HG03432 (cell line): ENCODE measurements at regions not wholly inside any gene's neighbourhood (a gene's known extent, or its start where the extent isn't known, plus 50 kb on each side); places are given as distances from the start of the nearest gene placed in this dataset.
A peak's percentile ranks its signal among the peaks of the same experiment; 100 is the strongest.
"Not testable (repeated sequence)": the region's sequence is repeated elsewhere in the genome, so short reads cannot be mapped to it uniquely, and the experiment has no call there.

Experiments used
- ATAC-seq: cut with Tn5 transposase; IDR thresholded peaks from one replicate; pipeline ENCODE4 v1.9.1; 2021; ENCODE audit warnings: mild to moderate bottlenecking, moderate library complexity; ENCODE audit not compliant: unreplicated experiment

DNA sequence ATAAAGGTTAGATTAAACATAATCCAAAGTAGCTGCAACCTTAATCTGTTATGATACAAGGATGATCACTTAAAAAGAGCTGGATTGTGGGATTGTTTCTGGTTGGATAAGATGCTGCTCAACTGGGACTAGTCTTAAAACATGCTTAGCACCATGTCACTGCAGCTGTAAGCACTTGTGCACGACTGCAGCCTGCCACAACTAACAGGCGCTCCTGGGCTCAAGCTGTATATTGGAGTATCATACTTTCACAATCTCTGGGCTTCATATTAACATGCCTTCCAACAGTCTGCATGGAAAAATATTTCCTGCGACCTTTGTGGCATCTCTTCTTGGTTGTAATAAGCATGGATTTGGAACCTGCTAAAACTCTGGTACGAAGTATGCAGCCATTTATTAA is 493.0 kb upstream of the PITX2 start:
- ATAC-seq, result no peak

DNA sequence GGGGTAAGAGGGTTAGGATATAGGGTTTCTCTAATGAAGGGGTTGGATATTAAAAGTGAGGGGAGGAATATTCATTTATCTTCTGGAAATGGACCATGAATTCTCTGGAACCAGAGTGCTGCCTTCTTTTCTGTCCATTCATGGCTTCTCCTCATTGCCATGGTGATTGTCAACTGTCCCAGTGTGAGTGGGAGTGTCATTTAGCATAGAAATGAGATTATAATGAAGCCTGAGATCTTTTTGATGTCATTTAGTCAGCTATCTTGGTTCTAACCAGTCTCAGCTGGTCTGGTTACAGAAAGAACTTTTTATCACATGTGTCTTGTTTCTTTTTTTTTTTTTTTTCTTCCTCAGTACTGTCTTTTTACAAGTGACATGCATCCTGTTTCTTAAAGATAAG is 497.3 kb upstream of the PITX2 start:
- no peak for ATAC-seq

DNA sequence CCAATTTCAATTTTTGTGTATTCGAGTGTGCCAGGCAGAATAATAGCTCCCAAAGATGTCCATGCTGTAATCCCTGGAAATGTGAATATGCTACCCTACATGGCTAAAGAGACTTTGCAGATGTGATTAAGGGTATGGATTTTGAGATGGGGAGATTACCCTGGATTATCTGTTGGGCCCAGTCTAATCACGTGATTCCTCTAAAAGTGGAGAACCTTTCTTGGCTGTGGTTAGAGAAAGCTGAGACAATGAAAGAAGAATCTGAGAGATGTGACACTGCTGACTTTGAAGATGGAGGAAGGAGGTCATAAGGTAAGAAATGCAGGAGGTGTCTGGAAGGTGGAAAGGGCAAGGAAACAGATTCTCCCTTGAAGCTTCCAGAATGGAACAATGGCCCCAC is 503.5 kb upstream of the PITX2 start:
- ATAC-seq, result no peak

GRCh38 chr4:111127841-111128240 is 505.0 kb upstream of the PITX2 start:
- no peak for ATAC-seq

GRCh38 chr4:111128327-111128726 is 505.4 kb upstream of the PITX2 start:
- peak; percentile 50 for ATAC-seq

DNA sequence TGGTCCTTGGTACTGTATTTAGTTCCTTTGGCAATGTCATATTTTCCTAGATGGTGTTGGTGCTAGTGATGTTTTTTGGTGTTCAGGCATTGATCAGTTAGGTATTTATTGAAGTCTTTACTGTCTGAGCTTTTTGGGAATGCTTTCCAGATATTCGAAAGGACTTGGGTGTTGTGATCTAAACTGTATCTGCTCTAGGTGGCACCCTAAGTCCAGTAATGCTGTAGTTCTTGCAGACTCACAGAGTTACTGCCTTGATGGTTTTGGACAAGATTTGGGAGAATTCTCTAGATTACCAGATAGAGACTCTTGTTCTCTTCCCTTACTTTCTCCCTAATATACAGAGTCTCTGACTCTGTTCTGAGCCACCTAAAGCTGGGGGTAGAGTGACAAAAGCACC is 513.6 kb upstream of the PITX2 start:
- no peak for ATAC-seq

DNA sequence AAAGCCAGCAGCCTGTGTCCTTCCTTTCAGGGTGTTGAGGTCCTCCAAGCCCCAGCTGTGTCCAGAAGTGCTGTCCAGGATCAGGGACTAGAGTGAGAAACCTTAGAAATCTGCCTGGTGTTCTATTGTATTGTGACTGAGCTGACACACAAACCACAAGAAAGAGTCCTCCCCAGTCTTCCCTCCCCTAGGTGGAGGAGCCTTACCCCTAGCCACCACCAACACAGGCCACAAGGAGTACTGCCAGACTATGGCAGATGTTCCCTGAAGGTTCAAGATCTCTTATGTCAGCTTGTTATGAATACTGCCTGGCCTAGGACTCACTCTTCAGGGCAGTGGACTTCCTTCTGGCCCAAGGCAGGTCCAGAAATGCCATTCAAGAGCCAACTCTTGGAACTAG is 514.1 kb upstream of the PITX2 start:
- no peak for ATAC-seq

- ATAC-seq, result no peak
Observed at GRCh38 chr4:111143510-111143909, 520.6 kb upstream of the PITX2 start.

GRCh38 chr4:111154934-111155333 is 532.1 kb upstream of the PITX2 start:
- ATAC-seq, result no peak

GRCh38 chr4:111164556-111164955 is 541.7 kb upstream of the PITX2 start:
- ATAC-seq, result not testable (repeated sequence)

- ATAC-seq, result no peak
Observed at GRCh38 chr4:111174331-111174730, 551.5 kb upstream of the PITX2 start.

- ATAC-seq, result no peak
Observed at GRCh38 chr4:111178231-111178630, 555.4 kb upstream of the PITX2 start.

GRCh38 chr4:111187108-111187507 is 564.2 kb upstream of the PITX2 start:
- ATAC-seq, result no peak

DNA sequence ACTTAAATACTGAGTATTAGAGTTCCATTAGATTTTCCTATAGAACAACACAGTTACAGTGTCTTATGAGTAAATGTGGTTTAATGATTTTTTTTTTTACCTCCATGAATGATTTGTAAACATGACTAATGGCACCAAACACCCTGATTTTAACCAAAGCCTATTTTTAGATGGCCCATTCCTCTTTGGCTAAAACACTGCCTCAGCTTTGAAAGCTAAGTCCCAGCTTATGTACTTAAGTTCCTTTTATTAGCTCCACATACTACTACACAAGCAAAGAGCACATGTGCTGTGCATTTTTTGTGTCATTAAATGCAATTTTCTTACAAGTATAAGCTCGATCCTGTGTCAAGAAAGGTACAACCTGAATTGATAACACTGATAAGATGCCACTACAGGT is 575.6 kb upstream of the PITX2 start:
- ATAC-seq, result no peak

DNA sequence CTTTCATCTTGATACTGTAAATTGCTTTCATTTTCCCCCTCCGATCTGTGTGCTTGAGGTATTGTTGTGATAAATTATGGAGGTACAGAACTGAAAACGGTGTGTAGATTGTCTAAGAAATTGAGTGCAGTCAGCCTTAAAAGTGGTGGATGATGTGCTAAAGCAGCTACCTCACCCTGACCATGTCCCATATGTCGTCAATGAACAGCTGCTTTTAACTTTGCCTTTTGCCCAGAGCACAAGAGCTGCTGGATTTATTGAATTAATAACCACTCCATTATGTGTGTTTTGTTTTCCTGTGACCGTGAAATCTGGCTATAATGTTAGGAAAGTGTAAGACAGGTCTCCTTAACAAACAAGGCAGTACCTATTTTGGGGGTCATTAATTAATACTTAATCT is 581.9 kb upstream of the PITX2 start:
- no peak for ATAC-seq

DNA sequence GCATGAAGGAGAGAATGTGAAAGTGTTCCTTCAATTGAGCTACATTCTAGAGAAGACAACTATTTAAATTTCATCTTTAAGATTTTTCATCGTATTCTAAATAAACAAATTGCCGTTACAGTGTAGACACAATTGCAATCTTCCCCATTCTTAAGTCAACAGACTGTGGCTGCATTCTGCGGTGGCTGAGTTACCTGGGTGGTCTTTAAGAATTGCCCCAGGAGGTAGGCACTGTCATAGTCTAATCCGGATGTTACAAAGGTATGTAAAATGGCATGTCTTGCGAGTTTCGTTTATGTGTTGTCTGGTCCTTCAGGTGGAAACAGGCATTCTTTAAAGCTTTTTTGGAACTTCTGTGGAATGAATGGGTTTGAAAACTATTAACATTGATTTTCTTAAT is 586.1 kb upstream of the PITX2 start:
- ATAC-seq, result no peak

GRCh38 chr4:111209706-111210105 is 586.8 kb upstream of the PITX2 start:
- ATAC-seq, result no peak

DNA sequence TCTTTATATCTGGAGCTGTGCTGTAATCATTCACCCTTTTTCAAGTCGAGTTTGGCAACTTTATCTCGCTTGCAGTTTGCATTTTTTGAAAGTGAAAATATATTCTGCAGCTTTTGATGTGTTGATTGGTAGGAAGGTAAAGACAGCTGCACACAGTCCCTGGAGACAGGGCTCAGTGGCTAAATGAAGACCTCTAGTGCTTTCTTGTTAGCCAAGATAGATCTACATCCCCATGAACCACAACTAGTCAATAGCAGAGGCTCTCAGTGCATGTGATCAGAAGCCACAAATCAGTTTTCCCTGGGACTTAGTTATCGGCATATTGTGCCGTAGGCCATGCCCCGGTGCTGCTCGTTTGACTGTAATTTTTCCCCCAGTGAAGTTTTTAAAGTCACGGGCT is 587.7 kb upstream of the PITX2 start:
- ATAC-seq, result no peak

DNA sequence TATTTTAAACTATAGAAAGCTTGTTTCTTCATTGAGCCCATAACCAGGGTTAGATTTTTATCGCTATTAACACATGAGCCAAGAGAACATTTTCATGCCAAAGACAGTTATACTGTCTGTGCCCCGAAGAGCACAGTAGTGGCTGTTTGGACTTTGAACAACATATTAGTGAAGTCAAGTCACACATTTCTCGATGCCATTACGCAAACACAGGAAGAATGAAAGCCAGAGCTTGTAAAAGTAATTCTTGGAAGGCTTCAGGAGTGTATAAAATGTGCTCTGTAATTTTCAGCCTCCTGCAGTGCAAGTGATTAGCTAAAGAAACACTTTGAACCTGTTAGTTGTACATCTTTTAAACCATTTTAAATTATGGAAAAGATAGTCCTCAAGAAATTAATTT is 590.7 kb upstream of the PITX2 start:
- ATAC-seq, result no peak

DNA sequence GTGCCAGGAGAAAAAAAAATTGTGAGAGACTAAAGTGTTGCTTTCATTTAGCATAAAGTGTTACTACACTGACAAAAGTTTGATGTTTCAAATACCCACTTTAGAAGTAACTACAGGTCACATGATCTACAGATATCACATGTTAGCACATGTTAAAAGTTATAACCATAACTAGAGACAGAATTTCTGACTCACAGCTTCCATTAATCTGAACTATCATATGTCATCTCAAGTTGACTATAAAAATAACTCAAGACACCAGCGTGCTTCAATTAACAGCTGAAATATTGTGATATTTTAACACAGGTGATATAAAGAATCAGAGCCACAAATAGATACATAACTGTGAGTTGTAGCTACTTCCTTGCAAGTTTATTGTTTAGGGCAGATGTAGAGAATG is 591.5 kb upstream of the PITX2 start:
- ATAC-seq, result no peak

GRCh38 chr4:111215755-111216154 is 592.9 kb upstream of the PITX2 start:
- no peak for ATAC-seq

- no peak for ATAC-seq
Observed at GRCh38 chr4:111216791-111217190, 593.9 kb upstream of the PITX2 start.

GRCh38 chr4:111221371-111221770 is 598.5 kb upstream of the PITX2 start:
- no peak for ATAC-seq

DNA sequence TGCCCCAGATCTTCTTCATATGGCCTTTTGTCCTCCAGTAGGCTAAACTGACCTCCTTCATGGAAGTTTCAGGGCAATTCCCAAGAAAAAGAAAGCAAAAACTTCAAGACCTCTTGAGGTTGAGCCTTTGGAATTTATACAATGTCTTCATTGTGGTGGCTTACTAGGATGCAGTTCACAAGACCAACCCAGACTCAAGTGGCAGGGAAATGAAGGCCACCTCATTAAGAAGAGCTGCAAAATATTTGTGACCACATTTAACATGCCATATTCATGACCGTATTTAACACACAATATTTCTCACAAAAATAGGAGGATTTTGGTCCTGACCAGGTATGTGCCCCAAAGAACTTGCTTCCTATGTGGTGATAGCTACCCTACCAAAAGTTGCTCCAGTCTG is 605.5 kb upstream of the PITX2 start:
- ATAC-seq, result no peak
